ENCODE measurements at regions not wholly inside any gene's neighbourhood (a gene's known extent, or its start where the extent isn't known, plus 50 kb on each side); places are given as distances from the start of the nearest gene placed in this dataset.

GRCh38 chr13:104034891-104035290 lies 968.7 kb upstream of the SLC10A2 start:
- H3K4me3 Mint-ChIP-seq, result no peak overlapping the region
- H3K27me3 Mint-ChIP-seq, result no peaks in the 10 kb centered on the region
- H3K4me1 Mint-ChIP-seq, result no peaks in the 10 kb centered on the region
- no peak for DNase-seq (ENCODE audit: low spot score in 2 of 2)
- H3K9me3 Mint-ChIP-seq, result peaks cover 18% of the 10 kb centered on the region
- no peak overlapping the region for H3K27ac Mint-ChIP-seq (ENCODE audit: low read depth)
- no peak for ATAC-seq (replicated peaks; ENCODE audit: extremely low read depth, poor library complexity, severe bottlenecking)
- no peaks in the 10 kb centered on the region for H3K36me3 Mint-ChIP-seq (ENCODE audit: insufficient read depth)

GRCh38 chr13:104025303-104025702 lies 959.1 kb upstream of the SLC10A2 start:
- no peak for ATAC-seq (replicated peaks; ENCODE audit: extremely low read depth, poor library complexity, severe bottlenecking)
- no peaks in the 10 kb centered on the region for H3K27me3 Mint-ChIP-seq
- H3K27ac Mint-ChIP-seq (ENCODE audit: low read depth), result no peak overlapping the region
- H3K4me1 Mint-ChIP-seq, result no peaks in the 10 kb centered on the region
- no peak overlapping the region for H3K4me3 Mint-ChIP-seq
- no peak for DNase-seq (ENCODE audit: low spot score in 2 of 2)
- peaks cover 1% of the 10 kb centered on the region for H3K36me3 Mint-ChIP-seq (ENCODE audit: insufficient read depth)
- H3K9me3 Mint-ChIP-seq, result peaks cover 32% of the 10 kb centered on the region

- Mint-ChIP-seq H3K27ac (ENCODE audit: low read depth) (no peak overlapping the region), H3K4me3 (no peak overlapping the region), H3K27me3 (no peaks in the 10 kb centered on the region), H3K9me3 (peaks cover 32% of the 10 kb centered on the region), H3K36me3 (ENCODE audit: insufficient read depth) (peaks cover 1% of the 10 kb centered on the region), H3K4me1 (no peaks in the 10 kb centered on the region)
- no peak for ATAC-seq (replicated peaks; ENCODE audit: extremely low read depth, poor library complexity, severe bottlenecking)
- DNase-seq (ENCODE audit: low spot score in 2 of 2), result no peak
Observed at GRCh38 chr13:104024416-104025170, 958.4 kb upstream of the SLC10A2 start.

- ATAC-seq (replicated peaks; ENCODE audit: extremely low read depth, poor library complexity, severe bottlenecking), result no peak
- Mint-ChIP-seq H3K36me3 (ENCODE audit: insufficient read depth) (no peaks in the 10 kb centered on the region), H3K27me3 (no peaks in the 10 kb centered on the region)
Observed at GRCh38 chr13:104021806-104022397, 955.7 kb upstream of the SLC10A2 start.

GRCh38 chr13:104017317-104017716 lies 951.1 kb upstream of the SLC10A2 start:
- H3K36me3 Mint-ChIP-seq (ENCODE audit: insufficient read depth), result no peaks in the 10 kb centered on the region
- H3K27me3 Mint-ChIP-seq, result no peaks in the 10 kb centered on the region
- ATAC-seq (replicated peaks; ENCODE audit: extremely low read depth, poor library complexity, severe bottlenecking) (no peak), DNase-seq (ENCODE audit: low spot score in 2 of 2) (no peak)
- H3K4me3 Mint-ChIP-seq, result no peak overlapping the region
- H3K27ac Mint-ChIP-seq (ENCODE audit: low read depth), result no peak overlapping the region
- H3K9me3 Mint-ChIP-seq, result no peaks in the 10 kb centered on the region
- no peaks in the 10 kb centered on the region for H3K4me1 Mint-ChIP-seq

More at GRCh38 chr13:104021806-104022397, 955.7 kb upstream of the SLC10A2 start:
- Mint-ChIP-seq H3K27ac (ENCODE audit: low read depth) (no peak overlapping the region), H3K4me3 (no peak overlapping the region), H3K9me3 (peaks cover 24% of the 10 kb centered on the region), H3K4me1 (no peaks in the 10 kb centered on the region)
- no peak for DNase-seq (ENCODE audit: low spot score in 2 of 2)

GRCh38 chr13:104015646-104016396 lies 949.6 kb upstream of the SLC10A2 start:
- ATAC-seq (replicated peaks; ENCODE audit: extremely low read depth, poor library complexity, severe bottlenecking) (no peak), DNase-seq (ENCODE audit: low spot score in 2 of 2) (no peak)
- H3K4me3 Mint-ChIP-seq, result no peak overlapping the region
- H3K4me1 Mint-ChIP-seq, result no peaks in the 10 kb centered on the region
- peaks cover 9% of the 10 kb centered on the region for H3K9me3 Mint-ChIP-seq
- H3K27me3 Mint-ChIP-seq, result no peaks in the 10 kb centered on the region
- H3K36me3 Mint-ChIP-seq (ENCODE audit: insufficient read depth), result no peaks in the 10 kb centered on the region
- no peak overlapping the region for H3K27ac Mint-ChIP-seq (ENCODE audit: low read depth)

- H3K4me1 Mint-ChIP-seq, result no peaks in the 10 kb centered on the region
- no peak overlapping the region for H3K4me3 Mint-ChIP-seq
- no peaks in the 10 kb centered on the region for H3K27me3 Mint-ChIP-seq
- peaks cover 9% of the 10 kb centered on the region for H3K9me3 Mint-ChIP-seq
- H3K36me3 Mint-ChIP-seq (ENCODE audit: insufficient read depth), result no peaks in the 10 kb centered on the region
- H3K27ac Mint-ChIP-seq (ENCODE audit: low read depth), result no peak overlapping the region
- no peak for DNase-seq (ENCODE audit: low spot score in 2 of 2)
- ATAC-seq (replicated peaks; ENCODE audit: extremely low read depth, poor library complexity, severe bottlenecking), result no peak
Observed at GRCh38 chr13:104014803-104015645, 948.8 kb upstream of the SLC10A2 start.

GRCh38 chr13:104011505-104012241 lies 945.5 kb upstream of the SLC10A2 start:
- H3K36me3 Mint-ChIP-seq (ENCODE audit: insufficient read depth), result no peaks in the 10 kb centered on the region
- no peaks in the 10 kb centered on the region for H3K4me1 Mint-ChIP-seq
- H3K27ac Mint-ChIP-seq (ENCODE audit: low read depth), result no peak overlapping the region
- ATAC-seq (replicated peaks; ENCODE audit: extremely low read depth, poor library complexity, severe bottlenecking) (no peak), DNase-seq (ENCODE audit: low spot score in 2 of 2) (no peak)
- peaks cover 9% of the 10 kb centered on the region for H3K9me3 Mint-ChIP-seq
- H3K27me3 Mint-ChIP-seq, result no peaks in the 10 kb centered on the region
- H3K4me3 Mint-ChIP-seq, result no peak overlapping the region

- ATAC-seq (replicated peaks; ENCODE audit: extremely low read depth, poor library complexity, severe bottlenecking), result no peak
- Mint-ChIP-seq H3K27ac (ENCODE audit: low read depth) (no peak overlapping the region), H3K9me3 (peaks cover 9% of the 10 kb centered on the region), H3K36me3 (ENCODE audit: insufficient read depth) (no peaks in the 10 kb centered on the region), H3K4me1 (no peaks in the 10 kb centered on the region), H3K27me3 (no peaks in the 10 kb centered on the region), H3K4me3 (no peak overlapping the region)
- no peak for DNase-seq (ENCODE audit: low spot score in 2 of 2)
Observed at GRCh38 chr13:104008541-104009435, 942.6 kb upstream of the SLC10A2 start.

GRCh38 chr13:104008075-104008474 lies 941.9 kb upstream of the SLC10A2 start:
- no peak for DNase-seq (ENCODE audit: low spot score in 2 of 2)
- ATAC-seq (replicated peaks; ENCODE audit: extremely low read depth, poor library complexity, severe bottlenecking), result no peak
- no peak overlapping the region for H3K4me3 Mint-ChIP-seq
- peaks cover 9% of the 10 kb centered on the region for H3K9me3 Mint-ChIP-seq
- no peaks in the 10 kb centered on the region for H3K4me1 Mint-ChIP-seq
- no peaks in the 10 kb centered on the region for H3K36me3 Mint-ChIP-seq (ENCODE audit: insufficient read depth)
- H3K27me3 Mint-ChIP-seq, result no peaks in the 10 kb centered on the region
- H3K27ac Mint-ChIP-seq (ENCODE audit: low read depth), result no peak overlapping the region

- H3K4me3 Mint-ChIP-seq, result no peak overlapping the region
- H3K36me3 Mint-ChIP-seq (ENCODE audit: insufficient read depth), result no peaks in the 10 kb centered on the region
- no peak for ATAC-seq (replicated peaks; ENCODE audit: extremely low read depth, poor library complexity, severe bottlenecking)
- no peaks in the 10 kb centered on the region for H3K27me3 Mint-ChIP-seq
- H3K27ac Mint-ChIP-seq (ENCODE audit: low read depth), result no peak overlapping the region
- peaks cover 5% of the 10 kb centered on the region for H3K9me3 Mint-ChIP-seq
- DNase-seq (ENCODE audit: low spot score in 2 of 2), result no peak
- H3K4me1 Mint-ChIP-seq, result no peaks in the 10 kb centered on the region
Observed at GRCh38 chr13:104006625-104007075, 940.4 kb upstream of the SLC10A2 start.

All from central memory CD8-positive, alpha-beta T cell (primary cell).